Astrocyte of the hippocampus (primary cell): ENCODE measurements at regions not wholly inside any gene's neighbourhood (a gene's known extent, or its start where the extent isn't known, plus 50 kb on each side); places are given as distances from the start of the nearest gene placed in this dataset.

Experiments used
- DNase-seq: peaks from one replicate; pipeline ENCODE4 v3.0.0; 2011; ENCODE audit warnings: low read depth, low spot score

GRCh38 chr10:3544561-3544960, 240.4 kb downstream of the KLF6 start:
- DNase-seq: no peak

- peak; percentile 80 for DNase-seq
Observed at GRCh38 chr10:3542185-3542611, 242.8 kb downstream of the KLF6 start.

- no peak for DNase-seq
Observed at GRCh38 chr10:3539696-3540383, 245.2 kb downstream of the KLF6 start.

GRCh38 chr10:3538656-3539531, 246.1 kb downstream of the KLF6 start:
- peak; percentile 99 for DNase-seq

- peak; percentile 65 for DNase-seq
Observed at GRCh38 chr10:3538291-3538655, 246.7 kb downstream of the KLF6 start.

DNA sequence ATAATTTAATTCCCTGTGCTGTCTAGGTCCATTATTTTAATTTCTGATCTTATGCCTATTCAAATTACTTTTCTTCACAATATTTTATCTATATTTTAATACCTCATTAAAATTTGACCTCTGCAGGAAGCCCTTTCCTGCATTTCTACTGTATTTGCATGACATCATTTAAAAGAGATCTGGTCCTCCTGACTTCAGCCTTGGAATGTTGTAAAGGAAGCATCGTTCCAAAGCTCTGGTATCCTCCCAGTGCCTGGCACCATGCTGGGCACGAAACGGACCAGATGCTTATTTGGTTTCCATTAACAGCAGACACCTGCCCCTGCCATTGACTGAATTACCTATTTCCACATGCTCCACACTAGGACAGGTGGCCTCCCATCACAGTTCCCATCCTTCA, 247.5 kb downstream of the KLF6 start:
- DNase-seq: no peak

DNA sequence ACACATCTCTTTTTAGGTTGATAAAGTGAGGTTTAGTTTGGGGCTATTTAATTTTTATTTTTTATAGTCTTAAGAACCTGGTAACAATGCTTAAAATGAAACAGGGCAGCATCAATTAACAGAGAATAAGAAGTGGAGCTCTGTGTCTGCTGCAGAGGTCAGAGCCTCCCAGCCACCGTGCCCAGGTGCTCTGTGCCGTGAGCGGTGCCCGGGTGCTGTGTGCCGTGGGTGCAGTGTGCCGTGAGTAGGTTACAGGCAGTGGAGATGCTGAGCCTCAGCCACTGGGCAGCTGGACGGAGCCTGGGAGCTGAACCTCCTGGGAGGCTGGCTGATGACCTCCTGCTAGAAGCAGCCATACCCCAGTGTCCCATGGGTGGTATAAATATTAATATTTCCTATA, 250.0 kb downstream of the KLF6 start:
- no peak for DNase-seq

GRCh38 chr10:3534433-3534832, 250.6 kb downstream of the KLF6 start:
- no peak for DNase-seq

- DNase-seq: no peak
Observed at GRCh38 chr10:3533296-3533695, 251.7 kb downstream of the KLF6 start.

DNA sequence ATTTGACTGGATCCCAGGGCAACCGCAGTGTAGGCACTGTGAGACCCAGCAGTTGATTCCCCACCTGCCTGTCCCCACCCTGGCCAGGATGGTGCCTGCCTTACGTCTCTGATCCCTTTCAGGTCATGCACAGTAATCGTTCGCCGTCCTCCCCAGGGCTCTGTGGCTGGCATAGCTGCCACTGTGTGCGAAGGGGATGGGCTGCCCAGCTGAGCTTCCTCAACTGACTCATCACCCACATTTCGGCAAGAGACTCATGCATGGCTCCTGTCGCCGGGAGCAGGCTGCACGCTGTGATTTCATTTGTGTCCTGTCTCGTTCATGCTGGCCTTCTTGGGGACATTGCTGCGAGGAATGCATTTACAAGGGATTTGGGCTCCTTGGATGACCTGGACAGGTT, 252.4 kb downstream of the KLF6 start:
- peak; percentile 53 for DNase-seq

DNA sequence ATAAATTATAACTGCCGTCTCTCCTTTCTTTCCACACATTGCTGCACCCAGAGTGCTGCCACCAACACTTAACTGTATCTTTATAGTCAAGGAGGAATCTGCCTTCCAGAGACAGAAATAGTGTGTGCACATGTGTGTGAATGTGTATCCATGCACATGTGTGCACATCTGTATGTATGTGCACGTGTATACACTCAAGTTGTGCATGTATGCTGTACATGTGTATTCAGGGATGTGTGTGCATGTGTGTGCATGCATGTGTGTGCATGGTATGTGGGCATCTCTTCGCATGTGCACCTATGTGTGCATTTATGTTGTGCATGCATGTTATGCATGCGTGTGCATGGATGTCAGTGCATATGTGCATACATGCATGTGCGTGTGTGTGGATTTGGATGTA, 253.3 kb downstream of the KLF6 start:
- no peak for DNase-seq

GRCh38 chr10:3530783-3531645, 254.0 kb downstream of the KLF6 start:
- DNase-seq: no peak

DNA sequence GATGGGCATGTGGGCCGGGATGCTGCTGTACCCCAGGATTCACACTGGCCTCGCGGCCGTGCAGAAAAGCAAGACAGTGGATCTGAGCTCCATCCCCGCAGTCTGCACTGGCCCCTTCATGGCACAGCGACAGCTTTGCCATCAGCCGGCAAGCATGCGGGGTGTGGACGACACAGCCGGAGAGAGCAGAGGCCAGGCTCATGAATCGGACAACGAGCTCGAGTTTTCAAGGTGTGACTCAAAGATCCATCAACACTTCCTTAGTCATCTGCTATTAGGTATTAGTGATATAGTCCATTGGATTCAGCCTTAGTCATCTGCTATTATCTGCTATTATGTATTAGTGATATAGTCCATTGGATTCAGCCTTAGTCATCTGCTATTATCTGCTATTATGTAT, 254.7 kb downstream of the KLF6 start:
- no peak for DNase-seq

- no peak for DNase-seq
Observed at GRCh38 chr10:3529691-3530090, 255.3 kb downstream of the KLF6 start.

DNA sequence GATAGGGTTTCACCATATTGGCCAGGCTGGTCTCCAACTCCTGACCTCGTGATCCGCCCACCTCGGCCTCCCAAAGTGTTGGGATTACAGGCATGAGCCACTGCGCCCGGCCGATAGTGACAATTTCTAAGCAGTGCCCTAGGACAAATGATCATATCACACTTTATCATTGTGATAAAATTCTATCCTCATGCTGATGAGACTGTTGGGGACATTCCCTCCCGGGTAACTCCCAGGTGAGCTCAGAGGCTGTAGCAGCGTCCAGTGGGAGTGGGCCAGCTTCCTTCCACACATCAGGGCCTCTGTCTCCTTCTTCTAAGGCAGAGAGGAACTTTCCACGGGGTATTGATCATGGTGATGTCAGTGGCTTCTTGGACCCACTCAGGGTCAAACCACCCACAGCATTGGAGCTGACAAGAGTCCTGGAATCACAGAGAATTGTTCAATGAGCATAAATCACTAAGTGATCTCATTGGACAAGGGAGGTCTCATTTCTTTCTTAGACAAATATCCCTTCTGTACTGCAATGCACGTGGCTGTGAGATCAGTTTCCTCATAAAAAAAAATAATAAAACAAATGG, 256.1 kb downstream of the KLF6 start:
- DNase-seq: no peak

DNA sequence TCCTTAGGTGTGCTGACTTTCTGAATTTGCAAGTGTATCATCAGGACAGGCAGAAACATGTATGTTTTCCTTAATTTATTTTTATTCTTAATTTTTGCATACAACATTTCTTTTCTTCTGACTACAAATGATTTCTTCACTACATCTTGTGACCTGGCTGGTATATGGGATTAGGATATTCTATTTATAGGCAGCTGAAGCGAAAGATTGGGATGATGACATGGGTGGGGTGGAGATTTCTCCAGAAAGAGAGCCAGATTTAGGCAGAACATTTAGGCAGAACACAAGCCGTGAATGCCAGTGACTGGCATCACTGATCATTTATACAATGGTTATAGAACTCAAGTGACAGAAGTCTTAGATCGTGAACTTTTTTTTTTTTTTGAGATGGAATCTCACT, 256.7 kb downstream of the KLF6 start:
- DNase-seq: no peak

- DNase-seq: no peak
Observed at GRCh38 chr10:3527869-3528268, 257.1 kb downstream of the KLF6 start.

- peak; percentile 75 for DNase-seq
Observed at GRCh38 chr10:3526727-3527501, 258.1 kb downstream of the KLF6 start.

DNA sequence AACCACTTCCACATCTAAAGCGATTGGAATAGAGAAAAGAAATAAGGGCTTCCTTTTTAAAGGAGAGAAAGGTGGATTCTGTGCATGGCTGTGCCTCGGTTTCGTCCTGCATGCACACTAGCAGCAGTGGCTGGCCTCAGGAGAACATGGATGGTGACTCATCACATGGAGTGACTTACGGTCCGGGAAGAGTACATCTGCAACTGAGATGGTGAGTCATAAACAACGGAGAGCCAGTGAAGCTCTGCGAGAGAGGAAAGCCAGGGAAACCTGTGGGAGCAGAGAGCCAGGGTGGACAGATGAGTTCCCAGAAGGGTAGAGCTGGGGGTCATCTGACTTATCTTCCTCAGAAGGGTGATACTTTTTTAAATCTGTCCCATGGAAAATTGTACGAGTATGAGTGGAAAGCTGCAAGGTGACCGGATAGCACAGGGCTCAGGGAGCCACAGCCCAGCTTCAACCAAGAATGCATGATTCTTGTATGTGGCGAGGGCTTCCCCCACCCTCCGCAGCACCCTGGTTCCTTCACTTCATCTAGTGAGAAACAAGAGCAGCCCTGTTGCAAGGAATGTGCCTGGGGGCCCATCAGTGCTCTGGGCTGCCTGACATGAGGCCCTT, 259.1 kb downstream of the KLF6 start:
- peak; percentile 93 for DNase-seq

DNA sequence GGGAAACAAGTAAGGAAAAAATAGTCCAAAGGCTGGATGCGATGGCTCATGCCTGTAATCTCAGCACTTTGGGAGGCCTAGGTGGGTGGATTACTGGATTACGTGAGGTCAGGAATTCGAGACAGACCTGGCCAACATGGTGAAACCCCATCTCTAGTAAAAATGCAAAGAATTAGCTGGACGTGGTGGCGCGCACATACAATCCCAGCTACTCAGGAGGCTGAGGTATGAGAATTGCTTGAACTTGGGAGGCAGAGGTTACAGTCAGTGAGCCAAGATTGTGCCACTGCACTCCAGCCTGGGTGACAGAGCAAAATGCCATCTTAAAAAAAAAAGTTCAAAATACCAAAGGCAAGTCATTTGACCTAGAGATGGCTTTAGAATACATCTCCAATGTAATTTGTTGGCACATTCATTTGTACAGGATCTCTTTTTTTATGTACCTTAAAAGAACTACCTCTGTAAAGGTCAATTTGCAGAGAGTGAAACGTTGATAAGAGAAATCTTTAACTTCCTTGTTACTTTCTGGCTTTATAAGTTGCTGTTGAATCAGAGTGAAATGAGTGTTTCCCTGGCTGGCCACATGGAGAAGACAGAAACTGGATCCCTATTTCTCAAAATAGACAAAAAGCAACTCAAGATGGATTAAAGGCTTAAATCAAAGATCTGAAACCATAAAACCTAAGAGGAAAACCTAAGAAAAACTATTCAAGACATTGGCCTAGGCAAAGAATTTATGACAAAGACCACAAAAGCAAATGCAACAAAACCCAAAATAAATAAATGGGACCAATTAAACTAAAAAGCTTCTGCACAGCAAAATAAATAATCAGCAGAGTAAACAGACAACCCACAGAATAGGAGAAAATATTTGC, 260.7 kb downstream of the KLF6 start:
- DNase-seq: no peak
